Smooth muscle cell of the brain vasculature (primary cell): ENCODE measurements at regions not wholly inside any gene's neighbourhood (a gene's known extent, or its start where the extent isn't known, plus 50 kb on each side); places are given as distances from the start of the nearest gene placed in this dataset.

Experiments
- DNase-seq: peaks from one replicate; pipeline ENCODE4 v3.0.0-alpha.2; 2012; ENCODE audit warnings: low read depth, low spot score

- DNase-seq = no peak
These were observed 179.6 kb upstream of the PHYHIPL start for GRCh38 chr10:58996866-58997265.

- DNase-seq = no peak
These were observed 177.3 kb upstream of the PHYHIPL start for GRCh38 chr10:58998924-58999713.

- DNase-seq = no peak
These were observed 176.1 kb upstream of the PHYHIPL start for GRCh38 chr10:59000162-59000825.

- DNase-seq = no peak
These were observed 174.4 kb upstream of the PHYHIPL start for GRCh38 chr10:59002011-59002410.

- DNase-seq = no peak
These were observed 173.2 kb upstream of the PHYHIPL start for GRCh38 chr10:59003203-59003602.

- DNase-seq = no peak
These were observed 172.1 kb upstream of the PHYHIPL start for GRCh38 chr10:59004392-59004791.

GRCh38 chr10:59006511-59007306, 169.7 kb upstream of the PHYHIPL start:
- peak; percentile 56 for DNase-seq

GRCh38 chr10:59007307-59008025, 169.0 kb upstream of the PHYHIPL start:
- DNase-seq = no peak

GRCh38 chr10:59008452-59008851, 168.0 kb upstream of the PHYHIPL start:
- no peak for DNase-seq

GRCh38 chr10:59011972-59012632, 164.3 kb upstream of the PHYHIPL start:
- DNase-seq = no peak

GRCh38 chr10:59012839-59013238, 163.6 kb upstream of the PHYHIPL start:
- no peak for DNase-seq

- no peak for DNase-seq
These were observed 160.4 kb upstream of the PHYHIPL start for GRCh38 chr10:59016043-59016442.

- no peak for DNase-seq
These were observed 157.5 kb upstream of the PHYHIPL start for GRCh38 chr10:59018977-59019376.

- peak; percentile 15 for DNase-seq
These were observed 156.8 kb upstream of the PHYHIPL start for GRCh38 chr10:59019603-59020002.

GRCh38 chr10:59020502-59020901, 155.9 kb upstream of the PHYHIPL start:
- DNase-seq = no peak

- no peak for DNase-seq
These were observed 150.3 kb upstream of the PHYHIPL start for GRCh38 chr10:59025981-59026765.

GRCh38 chr10:59027975-59028655, 148.3 kb upstream of the PHYHIPL start:
- no peak for DNase-seq

GRCh38 chr10:59033622-59034021, 142.8 kb upstream of the PHYHIPL start:
- no peak for DNase-seq

- no peak for DNase-seq
These were observed 140.0 kb upstream of the PHYHIPL start for GRCh38 chr10:59036311-59037017.
